GM19239 (cell line): ENCODE measurements at regions not wholly inside any gene's neighbourhood (a gene's known extent, or its start where the extent isn't known, plus 50 kb on each side); places are given as distances from the start of the nearest gene placed in this dataset.

Experiments used
- DNase-seq: peaks from one replicate; pipeline ENCODE4 v3.0.0; 2011; ENCODE audit warnings: low spot score; ENCODE audit not compliant: insufficient read length
- FAIRE-seq: peaks from 2 replicates; lab custom pipeline; 2011; peaks lifted over from hg19 to GRCh38; lab: Jason Lieb, UNC

DNA sequence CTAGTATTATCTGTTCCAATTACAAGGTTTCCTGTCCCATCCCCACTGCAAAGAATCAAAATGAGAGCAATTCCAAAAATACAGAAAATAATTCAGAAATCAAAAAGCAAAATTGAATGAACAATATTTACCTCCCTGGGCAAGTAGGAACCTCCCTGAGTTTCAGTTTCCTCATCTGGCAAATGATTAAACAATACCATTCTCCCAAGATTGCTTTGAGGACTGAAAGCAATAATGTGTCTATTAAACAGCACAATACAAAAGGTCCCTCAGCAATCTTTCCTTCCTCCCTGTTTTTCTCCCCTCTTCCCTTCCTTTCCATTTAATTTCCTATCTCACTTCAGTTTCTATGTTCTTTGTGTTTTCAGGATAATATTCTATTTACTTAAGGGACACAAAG lies 171.0 kb downstream of the ZC3H11B start:
- DNase-seq: no peak
- FAIRE-seq: no peak

DNA sequence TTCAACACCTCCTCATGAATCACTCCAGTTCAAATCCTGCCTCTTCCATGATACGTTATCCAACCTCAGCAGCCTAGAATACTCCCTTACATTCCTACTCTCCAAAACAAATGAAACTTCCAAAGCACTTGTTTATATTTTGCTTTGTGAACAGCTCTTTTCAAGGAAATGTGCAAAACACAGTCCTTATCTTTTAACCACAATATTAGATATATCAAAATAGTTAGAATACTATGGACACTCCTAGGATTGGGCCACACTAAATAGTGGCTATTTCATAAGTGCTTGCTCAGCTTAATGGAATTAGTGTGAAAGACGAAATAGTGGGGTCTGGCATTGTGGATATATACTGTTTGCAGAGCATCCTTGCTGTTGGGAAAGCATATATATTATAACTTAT lies 173.5 kb downstream of the ZC3H11B start:
- FAIRE-seq (no peak), DNase-seq (no peak)

DNA sequence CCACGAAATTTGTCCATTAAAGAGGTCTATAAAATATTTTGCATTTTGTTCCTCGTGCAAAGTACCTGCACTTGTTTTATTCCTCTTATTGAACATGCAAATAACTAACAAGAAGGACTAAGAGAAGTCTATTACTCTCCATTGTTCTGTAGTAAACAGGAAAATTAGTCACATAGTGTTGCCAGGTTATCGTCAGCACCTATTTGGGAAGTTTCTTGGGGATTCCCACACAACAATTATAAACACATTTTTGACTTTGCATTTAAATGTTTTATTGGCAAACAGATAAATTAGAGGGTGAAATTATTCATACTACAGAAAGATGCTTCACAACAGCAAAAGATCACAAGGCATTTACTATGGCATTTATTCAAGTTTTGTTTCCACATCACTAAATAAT lies 174.5 kb downstream of the ZC3H11B start:
- DNase-seq: no peak
- no peak for FAIRE-seq

DNA sequence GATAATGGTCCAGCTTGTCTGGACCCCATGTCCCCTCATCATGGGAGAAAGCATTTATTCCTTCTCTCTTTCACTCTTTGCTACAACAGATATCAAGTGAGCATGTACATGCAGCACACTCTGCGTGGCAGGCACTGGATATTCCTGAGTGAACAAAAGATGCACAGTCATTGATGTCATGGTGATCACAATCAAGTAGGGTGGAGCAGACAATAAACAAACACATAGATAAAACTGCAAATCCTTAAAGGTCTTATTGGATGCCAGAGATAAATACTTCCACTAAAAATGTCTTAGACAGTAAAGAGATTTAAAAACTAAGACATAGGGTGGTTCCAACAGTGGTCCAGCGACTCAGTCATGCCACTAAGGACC lies 178.0 kb downstream of the ZC3H11B start:
- FAIRE-seq: no peak

DNA sequence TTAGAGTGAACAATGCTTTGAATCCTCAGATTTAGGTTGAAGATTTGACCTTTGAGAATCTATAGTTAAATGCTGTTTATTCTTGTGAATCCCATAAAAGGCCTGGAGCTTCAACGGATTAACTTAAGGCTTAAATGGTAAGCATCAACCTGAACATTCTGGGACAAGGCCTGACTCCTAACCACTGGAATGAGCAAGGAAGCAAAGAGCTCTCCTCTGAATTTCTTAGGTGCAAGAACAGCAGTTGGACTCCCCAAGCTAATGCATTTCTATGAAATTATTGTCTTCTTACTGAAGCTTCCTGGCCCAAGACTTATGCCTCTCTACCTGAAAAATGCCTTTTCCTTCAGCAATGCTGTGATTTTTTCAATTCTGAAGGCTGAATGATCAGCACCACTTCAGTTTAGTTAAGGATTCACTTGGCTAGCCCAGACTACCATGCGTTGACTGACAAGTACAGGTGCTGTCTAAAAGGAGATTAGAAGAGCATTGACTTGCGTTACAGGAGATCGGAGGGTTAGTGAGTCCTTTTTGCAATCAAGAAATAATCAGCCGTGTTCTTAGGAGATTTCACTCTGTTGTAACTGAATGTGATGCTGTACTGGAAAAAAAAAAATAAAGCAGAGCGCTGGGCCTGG lies 178.5 kb downstream of the ZC3H11B start:
- DNase-seq (no peak), FAIRE-seq (no peak)

More for the DNA sequence above, 178.0 kb downstream of the ZC3H11B start:
- no peak for DNase-seq

DNA sequence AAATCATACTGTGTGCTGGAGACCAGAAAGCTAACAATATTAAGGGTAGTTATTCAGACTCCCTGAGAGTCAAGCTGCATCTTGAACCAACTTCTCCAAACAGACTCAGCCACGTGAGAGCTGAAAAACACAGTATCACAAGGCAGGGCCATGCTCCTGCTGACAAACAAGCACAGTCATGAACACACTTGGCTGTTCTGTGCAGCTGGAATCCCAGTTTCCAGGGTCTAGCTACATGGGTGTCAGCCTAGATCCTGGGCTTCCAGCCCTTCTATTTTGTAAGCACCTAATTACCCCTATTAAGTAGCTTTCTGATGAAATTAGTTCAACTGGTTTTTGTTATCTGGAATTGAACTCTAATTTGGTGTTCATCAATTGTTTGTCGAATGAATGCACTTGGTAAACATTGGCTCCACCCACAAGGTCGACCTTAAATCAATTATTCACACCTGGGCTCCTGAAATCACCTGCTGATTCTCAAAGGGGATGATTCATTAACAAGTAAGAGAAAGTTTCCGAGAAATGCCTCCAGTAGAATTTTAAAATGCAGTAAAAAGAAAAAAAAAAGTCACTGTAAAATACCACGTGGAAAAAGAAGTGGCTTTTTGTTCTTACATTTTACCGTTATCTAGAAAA lies 179.3 kb downstream of the ZC3H11B start:
- DNase-seq (no peak), FAIRE-seq (no peak)

DNA sequence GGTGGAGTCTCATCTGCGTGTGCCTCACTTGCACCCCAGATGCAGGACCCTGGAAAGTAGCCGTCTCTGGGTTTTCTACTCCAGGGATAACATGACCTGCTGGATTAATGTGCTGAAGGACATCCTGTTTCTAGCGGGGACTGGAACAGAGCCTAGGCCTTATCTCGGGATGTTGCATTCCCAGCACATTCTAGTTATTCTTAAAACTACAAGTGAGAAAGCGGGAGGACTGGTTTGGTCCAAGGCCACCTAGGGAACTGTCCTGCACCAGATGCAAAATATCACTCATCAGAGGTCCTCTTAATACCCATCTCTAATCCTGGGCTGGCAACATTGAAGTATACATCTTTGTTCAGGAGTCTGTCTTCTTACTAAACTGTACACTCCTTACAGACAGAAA lies 179.9 kb downstream of the ZC3H11B start:
- FAIRE-seq (no peak), DNase-seq (no peak)

DNA sequence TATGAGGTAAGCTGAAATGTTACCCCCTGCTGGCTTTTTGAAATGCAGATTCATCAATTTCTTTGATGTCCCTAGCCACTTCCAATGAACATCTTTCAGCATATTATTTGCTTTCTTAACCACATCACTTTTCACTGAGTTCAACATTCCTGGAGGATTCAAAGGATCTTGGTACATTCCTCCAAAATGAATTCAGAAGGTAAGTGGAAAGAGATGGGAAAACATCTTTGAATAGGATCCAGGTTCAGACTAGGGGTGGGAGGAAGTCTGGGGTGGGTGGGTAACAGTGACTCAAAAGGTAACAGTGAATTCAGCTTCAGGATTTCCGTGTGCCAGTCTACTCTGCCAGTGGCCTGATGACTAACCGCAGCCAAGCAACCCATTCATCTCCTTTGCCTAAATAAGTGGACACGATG lies 180.7 kb downstream of the ZC3H11B start:
- FAIRE-seq: no peak
- DNase-seq: no peak

DNA sequence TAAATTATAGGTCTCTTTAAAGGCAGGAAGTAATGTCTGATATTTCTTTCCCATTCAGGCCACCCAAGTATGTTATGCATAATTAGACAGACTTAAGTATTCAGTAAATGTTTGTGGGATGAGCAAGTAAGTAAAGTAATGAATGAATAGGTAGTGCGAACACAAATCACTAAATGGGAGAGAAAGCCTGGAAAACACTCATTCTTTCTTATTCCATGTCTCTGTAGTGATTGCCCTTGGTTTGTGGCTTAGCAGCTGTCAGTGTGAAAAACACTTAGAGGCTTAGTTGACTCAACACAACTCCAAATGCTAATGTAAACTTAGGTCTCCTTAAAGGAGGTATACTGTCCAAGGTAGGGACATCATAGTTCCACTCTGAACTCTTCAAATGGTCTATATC lies 182.5 kb downstream of the ZC3H11B start:
- no peak for DNase-seq
- no peak for FAIRE-seq

DNA sequence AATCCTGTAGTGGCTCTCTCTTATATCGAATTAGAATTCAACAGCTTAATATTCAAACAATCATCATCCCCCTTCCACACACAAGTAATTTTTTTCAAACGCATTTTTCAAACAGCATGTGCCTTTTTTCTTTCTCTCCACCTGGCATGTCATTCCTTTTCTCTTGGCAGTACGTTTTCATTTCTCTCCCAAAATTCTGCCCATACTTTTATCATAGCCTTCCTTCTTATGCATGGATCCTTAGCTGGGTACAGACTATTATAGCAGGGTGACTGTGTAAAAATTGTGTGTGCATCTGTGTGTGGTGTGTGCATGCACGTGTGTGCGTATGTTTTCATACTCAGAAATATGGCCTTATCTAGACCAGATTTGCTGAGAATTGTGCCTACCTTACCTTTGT lies 184.3 kb downstream of the ZC3H11B start:
- FAIRE-seq (no peak), DNase-seq (no peak)

DNA sequence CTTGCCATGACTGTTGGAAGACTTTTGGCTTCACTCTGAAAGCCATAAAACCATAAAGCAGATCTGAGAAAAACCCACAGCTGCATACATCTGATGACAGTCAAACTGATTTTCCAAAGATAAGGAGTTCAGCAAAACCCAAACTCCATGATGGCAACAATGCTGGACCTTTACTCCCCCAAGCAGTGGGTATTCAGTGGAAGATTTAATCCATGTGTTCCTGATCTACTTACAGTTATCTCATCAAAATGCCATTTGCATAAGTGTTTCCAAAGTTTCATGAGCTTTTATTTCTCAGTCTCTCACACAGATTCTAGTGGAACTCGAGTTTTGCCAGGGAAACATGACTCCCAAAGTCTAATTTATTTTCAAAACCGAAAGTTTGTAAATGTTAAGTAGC lies 184.9 kb downstream of the ZC3H11B start:
- DNase-seq (no peak), FAIRE-seq (no peak)

DNA sequence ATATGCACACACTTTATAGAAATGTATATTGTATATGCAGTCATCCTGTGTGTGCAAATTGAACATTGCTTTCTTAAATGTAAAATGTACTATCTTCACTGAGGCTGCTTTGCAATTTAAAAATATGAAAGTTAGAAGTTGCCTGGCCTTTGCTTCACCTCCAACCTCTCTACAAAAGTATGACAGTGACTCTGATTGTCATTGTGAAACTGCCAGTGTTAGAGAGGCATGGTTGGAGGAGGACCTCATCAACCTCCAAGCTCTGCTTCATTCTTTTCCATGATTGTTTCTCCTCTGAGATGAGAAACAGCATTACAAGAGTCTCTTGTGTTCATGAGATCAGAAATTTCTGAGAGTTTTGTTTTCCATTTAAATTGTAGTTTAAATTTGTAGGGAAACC lies 185.5 kb downstream of the ZC3H11B start:
- FAIRE-seq (peak; percentile 42), DNase-seq (no peak)

DNA sequence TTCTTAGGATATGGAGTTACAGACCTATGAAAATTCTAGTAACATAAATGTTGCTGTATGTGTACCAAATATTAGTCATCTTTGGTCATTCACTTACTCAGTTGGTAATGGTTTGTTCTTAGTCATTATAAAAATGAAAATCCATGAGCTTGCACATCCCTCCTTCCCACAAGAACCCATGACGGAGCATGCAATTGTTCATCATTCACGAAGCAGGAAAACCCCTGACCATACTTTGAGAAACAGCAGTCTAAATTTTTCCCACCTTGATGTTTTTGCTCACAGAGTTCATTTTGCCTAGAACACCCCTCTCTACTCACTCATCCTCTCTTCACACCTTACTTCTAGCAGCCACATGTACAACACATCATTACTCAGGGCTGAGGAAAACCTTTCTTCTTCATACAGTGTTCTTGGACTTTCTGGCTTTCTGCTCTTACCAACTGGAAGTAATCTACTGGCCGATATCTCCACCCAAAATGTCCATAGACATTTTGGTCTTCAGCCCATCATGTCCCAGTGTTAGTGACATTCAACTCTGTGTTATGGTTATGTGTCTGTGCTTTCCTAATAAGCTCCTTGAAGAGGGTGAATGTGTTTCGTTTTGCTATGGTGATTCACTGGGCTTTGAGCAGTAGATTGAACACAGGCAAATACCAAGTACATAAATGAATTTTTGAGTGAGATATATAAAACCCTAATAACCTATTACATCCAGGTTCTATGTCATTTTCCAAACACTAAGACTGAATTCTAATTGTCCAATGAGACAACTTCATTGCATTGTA lies 189.9 kb downstream of the ZC3H11B start:
- no peak for DNase-seq
- FAIRE-seq: no peak

DNA sequence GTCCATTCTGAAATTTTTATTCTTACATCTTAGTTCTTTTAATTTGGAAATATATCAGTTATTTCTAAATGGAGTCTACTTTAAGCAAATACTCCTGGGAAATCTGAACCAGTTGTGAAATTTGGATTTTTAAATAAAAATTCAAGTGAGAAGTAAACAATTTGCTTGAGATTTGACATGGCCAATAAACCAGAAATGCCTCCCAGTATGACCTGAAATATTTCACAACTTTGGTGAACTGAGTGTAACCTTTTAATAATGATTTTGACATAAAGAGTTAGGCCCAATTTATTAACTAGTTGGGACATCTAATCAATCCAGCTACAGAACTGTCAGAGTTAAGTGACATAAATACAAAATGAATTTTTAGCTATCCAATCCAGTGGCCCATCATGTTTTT lies 192.0 kb downstream of the ZC3H11B start:
- no peak for DNase-seq
- no peak for FAIRE-seq

DNA sequence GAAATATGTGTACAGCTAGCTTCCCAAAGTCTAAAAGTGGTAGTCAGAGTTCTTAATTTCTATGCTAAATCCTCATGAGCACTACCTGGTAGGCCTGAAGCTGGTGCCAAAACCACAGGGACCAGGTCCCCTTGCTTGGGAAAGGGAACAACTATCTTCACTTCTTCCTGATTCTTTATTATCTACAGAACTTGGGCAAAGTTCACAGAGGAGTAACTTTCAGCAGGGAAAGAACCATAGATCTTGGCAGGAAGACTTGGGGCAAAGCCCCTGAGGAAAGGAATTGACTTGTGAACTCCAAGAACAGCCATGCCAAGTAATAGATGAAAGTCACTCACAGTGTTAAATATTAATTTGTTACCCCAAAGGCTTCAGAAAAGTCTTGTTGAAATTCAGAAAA lies 193.0 kb downstream of the ZC3H11B start:
- FAIRE-seq: no peak

DNA sequence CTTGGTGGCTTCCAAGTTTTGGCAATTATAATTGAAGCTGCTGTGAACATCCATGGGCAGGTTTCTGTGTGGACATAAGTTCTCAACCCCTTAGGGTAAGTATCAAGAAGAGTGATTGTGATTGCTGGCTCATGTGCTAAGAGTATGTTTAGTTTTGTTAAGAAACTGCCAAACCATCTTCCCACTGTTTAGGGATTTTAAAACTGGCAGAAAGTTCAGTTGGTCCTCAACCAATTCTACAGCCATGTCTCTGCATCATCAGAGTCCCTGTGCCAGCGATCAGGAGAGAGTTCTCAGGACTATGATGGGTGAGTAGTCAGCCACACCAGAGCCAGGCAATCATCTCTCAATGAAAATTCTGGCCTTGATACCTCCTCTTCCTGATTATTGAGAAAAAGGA lies 193.8 kb downstream of the ZC3H11B start:
- FAIRE-seq: no peak
- no peak for DNase-seq

More for the DNA sequence above, 193.0 kb downstream of the ZC3H11B start:
- DNase-seq: no peak

DNA sequence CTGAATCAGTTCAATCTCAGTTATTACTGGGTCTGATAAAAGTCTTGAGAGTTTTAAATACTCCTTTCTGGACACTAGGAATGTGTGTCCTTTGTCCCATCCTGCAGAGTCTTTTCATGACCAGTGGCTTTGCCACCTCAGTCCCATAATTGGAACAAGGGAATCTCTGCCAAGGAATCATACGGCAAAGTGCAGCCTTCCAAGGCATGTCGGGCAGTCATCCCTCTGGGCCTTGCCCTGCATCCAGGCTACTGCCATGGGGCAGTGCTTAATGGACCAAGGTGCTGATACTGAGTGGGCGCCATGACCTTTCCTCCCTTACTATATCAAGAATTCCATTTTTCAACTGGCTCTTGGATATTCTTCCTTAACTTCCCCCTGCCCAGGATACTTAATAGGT lies 195.3 kb downstream of the ZC3H11B start:
- FAIRE-seq (no peak), DNase-seq (no peak)

DNA sequence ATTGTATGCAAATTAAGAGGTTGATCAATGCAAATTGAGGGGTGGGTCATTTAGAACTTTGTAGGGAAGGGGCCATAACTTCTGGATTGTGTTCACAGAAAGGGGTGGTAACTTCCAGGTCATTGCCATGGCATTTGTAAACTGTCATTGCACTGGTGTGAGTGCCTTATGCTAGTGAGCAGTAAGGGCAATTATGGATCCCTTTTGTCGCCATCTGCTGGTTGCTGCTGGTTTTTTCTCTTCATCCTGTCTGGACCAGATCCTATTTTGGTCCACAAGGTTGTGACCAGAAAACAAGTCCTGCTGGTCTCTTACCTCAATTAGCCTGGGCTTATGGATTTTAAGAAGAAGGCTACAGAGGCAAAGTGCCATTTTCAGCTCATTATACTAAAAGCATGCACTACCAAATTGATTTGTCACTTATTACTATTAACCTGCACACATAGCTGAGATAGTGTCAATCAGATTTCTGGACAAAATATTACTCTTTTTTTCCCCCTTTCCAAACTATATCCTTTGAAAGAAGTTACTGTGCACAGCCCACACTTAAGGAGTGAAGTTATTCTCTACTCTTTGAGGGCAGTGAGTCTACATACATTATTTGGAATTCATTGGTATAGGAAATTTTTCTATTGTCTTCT lies 196.2 kb downstream of the ZC3H11B start:
- FAIRE-seq (peak; percentile 89), DNase-seq (peak; percentile 12)

DNA sequence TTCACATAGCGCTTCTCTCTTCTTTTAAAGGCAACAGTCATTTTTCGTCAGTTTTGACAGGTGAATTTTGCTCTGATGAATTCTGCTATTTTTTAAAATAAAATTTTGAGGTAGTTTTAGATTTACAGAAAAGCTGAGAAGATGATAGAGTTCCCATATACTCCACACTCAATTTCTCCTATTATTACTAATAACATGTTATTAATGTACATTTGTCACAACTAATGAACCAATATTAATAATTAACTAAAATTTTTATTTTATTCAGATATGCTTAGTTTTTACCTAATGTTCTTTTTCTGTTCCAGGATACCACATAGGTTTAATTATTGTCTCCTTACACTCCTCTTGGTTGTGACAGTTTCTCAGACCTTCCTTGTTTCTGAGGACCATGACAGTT lies 197.0 kb downstream of the ZC3H11B start:
- FAIRE-seq (no peak), DNase-seq (no peak)

DNA sequence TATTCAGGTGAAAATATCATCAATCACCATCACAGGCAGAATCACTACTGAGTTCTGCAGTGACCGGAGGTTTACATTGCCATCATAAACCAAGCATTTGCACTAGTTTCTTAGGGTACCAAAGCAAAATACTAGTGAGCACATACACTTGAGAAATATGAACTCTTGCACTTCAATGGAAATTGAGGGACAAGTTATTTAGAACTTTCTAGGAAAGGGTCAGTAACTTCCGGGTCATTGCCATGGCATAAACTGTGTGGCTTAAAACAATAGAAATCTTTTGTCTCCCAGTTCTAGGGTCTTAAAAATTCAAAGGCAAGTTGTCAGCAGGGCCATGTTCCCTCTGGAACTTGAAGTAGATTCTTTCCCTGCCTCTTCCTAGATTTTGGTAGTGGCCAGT lies 197.5 kb downstream of the ZC3H11B start:
- FAIRE-seq: no peak
- DNase-seq: no peak

DNA sequence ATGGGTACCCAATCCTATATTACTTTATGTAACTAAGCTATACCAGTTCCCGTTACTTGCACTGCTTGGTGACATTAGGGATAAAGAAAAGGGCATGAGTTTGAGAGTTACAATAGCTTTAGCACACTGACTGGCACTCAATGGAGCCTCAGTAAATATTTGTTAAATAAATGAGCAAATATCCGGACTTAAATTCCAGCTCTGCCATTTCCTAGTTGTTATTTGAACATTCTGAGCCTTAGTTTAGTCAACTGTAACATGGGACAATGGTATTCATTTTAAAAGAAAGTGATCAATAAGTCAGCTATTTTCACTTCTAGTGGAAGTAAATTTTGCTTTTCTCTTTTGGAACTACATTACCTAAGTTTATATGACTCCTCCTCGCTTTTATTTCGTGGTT lies 198.7 kb downstream of the ZC3H11B start:
- DNase-seq (no peak), FAIRE-seq (no peak)
